Tibial nerve (tissue), 4 donors: ENCODE measurements at regions not wholly inside any gene's neighbourhood (a gene's known extent, or its start where the extent isn't known, plus 50 kb on each side); places are given as distances from the start of the nearest gene placed in this dataset.
"Not testable (repeated sequence)": the region's sequence is repeated elsewhere in the genome, so short reads cannot be mapped to it uniquely, and the experiment has no call there.

Experiments used
- DNase-seq, 2 donors: peaks; one replicate each; pipeline ENCODE4 v3.0.0-alpha.2; 2019; ENCODE audit warnings: low spot score in 2 of 2
- H3K27ac ChIP-seq, 4 donors: fragments of 200-600 bp; sonication (generic) in 3 of 4; one replicate each; pipeline ENCODE4 v1.5.1; 2017 to 2019; ENCODE audit warnings: mild to moderate bottlenecking in 1 of 4
- H3K27me3 ChIP-seq, 2 donors: fragments of 200-600 bp; sonication (generic) in 1 of 2; one replicate each; pipeline versions ENCODE4 v1.5.1 to v1.6.0; 2017 to 2019
- H3K36me3 ChIP-seq, 3 donors: fragments of 200-600 bp; sonication (generic); one replicate each; pipeline ENCODE4 v1.5.1; 2018 to 2019
- H3K4me1 ChIP-seq, 4 donors: fragments of 200-600 bp; sonication (generic) in 3 of 4; one replicate each; pipeline ENCODE4 v1.5.1; 2017 to 2019
- H3K4me3 ChIP-seq, 4 donors: fragments of 200-600 bp; sonication (generic) in 3 of 4; one replicate each; pipeline ENCODE4 v1.5.1; 2017 to 2019; ENCODE audit warnings: mild to moderate bottlenecking in 1 of 4, moderate library complexity in 1 of 4
- H3K9me3 ChIP-seq, 4 donors: fragments of 200-600 bp; sonication (generic) in 3 of 4; one replicate each; pipeline ENCODE4 v1.5.1; 2017 to 2019
- CTCF ChIP-seq, 5 experiments: fragments of 200-600 bp in 3 of 5; fragments of 450-650 bp in 2 of 5; sonication (generic) in 3 of 5; IDR thresholded peaks; one replicate each; pipeline ENCODE4 v1.5.1; 2016 to 2019; ENCODE audit warnings: antibody characterized with exemption in 5 of 5, mild to moderate bottlenecking in 3 of 5, moderate library complexity in 2 of 5
- EP300 ChIP-seq, 2 donors: sonication (generic); formaldehyde crosslinking; IDR thresholded peaks; one replicate each; pipeline ENCODE4 v1.6.1; 2017; ENCODE audit warnings: antibody characterized with exemption in 2 of 2, mild to moderate bottlenecking in 1 of 2
- POLR2A ChIP-seq, 2 donors: fragments of 450-650 bp; IDR thresholded peaks; one replicate each; pipeline ENCODE4 v1.6.1; 2017; ENCODE audit warnings: antibody characterized with exemption in 2 of 2, mild to moderate bottlenecking in 2 of 2, moderate library complexity in 2 of 2
- WGBS, 2 donors: methylation state at CpG; one replicate each; pipeline ENCODE4 v1.1.5; 2018; 5-methylcytosine and 5-hydroxymethylcytosine counted together

GRCh38 chr7:76829-77395, 115.5 kb upstream of the FAM20C start:
- H3K4me3 ChIP-seq, H3K36me3 ChIP-seq, H3K9me3 ChIP-seq, H3K27me3 ChIP-seq, DNase-seq, H3K27ac ChIP-seq: not testable (repeated sequence)
- peaks cover 0 to 24% (median 0%) of the 10 kb centered on the region in 4 donors for H3K4me1 ChIP-seq
- WGBS, 2 donors, result 28% methylated on average over 5 to 7 of the region's 11 CpGs

GRCh38 chr7:78862-79261, 113.5 kb upstream of the FAM20C start:
- 61 to 74% methylated on average over 3 to 7 of the region's 7 CpGs for WGBS, 2 donors
- not testable (repeated sequence) for H3K4me3 ChIP-seq, H3K27ac ChIP-seq, H3K36me3 ChIP-seq, H3K9me3 ChIP-seq, DNase-seq, H3K27me3 ChIP-seq
- peaks cover 0 to 37% (median 0%) of the 10 kb centered on the region in 4 donors for H3K4me1 ChIP-seq

GRCh38 chr7:79400-80055, 112.8 kb upstream of the FAM20C start:
- H3K9me3 ChIP-seq, DNase-seq, H3K27ac ChIP-seq, H3K36me3 ChIP-seq, H3K4me3 ChIP-seq, H3K27me3 ChIP-seq: not testable (repeated sequence)
- H3K4me1 ChIP-seq, result peaks cover 0 to 42% (median 0%) of the 10 kb centered on the region in 4 donors
- 75 to 79% methylated on average over 6 to 11 of the region's 15 CpGs for WGBS, 2 donors

GRCh38 chr7:80259-81067, 111.9 kb upstream of the FAM20C start:
- no peaks in the 10 kb centered on the region for H3K27me3 ChIP-seq
- no peak for DNase-seq
- TF ChIP-seq EP300 (IDR thresholded peaks at IDR 0.05) (no peak), POLR2A (IDR thresholded peaks at IDR 0.05) (no peak), CTCF (IDR thresholded peaks at IDR 0.05) (no peak)
- H3K27ac ChIP-seq, result no peak overlapping the region
- no peak overlapping the region for H3K4me3 ChIP-seq
- 88 to 91% methylated on average over 8 to 28 of the region's 28 CpGs for WGBS, 2 donors
- H3K9me3 ChIP-seq, result no peaks in the 10 kb centered on the region
- H3K36me3 ChIP-seq, result no peaks in the 10 kb centered on the region
- H3K4me1 ChIP-seq, result peaks cover 0 to 51% (median 0%) of the 10 kb centered on the region in 4 donors

GRCh38 chr7:81068-81925, 111.1 kb upstream of the FAM20C start:
- TF ChIP-seq EP300 (IDR thresholded peaks at IDR 0.05), result no peak
- TF ChIP-seq POLR2A (IDR thresholded peaks at IDR 0.05), result no peak
- TF ChIP-seq CTCF (IDR thresholded peaks at IDR 0.05), result no peak
- no peaks in the 10 kb centered on the region for H3K36me3 ChIP-seq
- no peaks in the 10 kb centered on the region for H3K27me3 ChIP-seq
- WGBS, 2 donors, result 81 to 84% methylated on average over 20 to 23 of the region's 23 CpGs
- no peak overlapping the region for H3K4me3 ChIP-seq
- DNase-seq, result no peak
- H3K4me1 ChIP-seq, result peaks cover 0 to 60% (median under 1%) of the 10 kb centered on the region in 4 donors
- no peak overlapping the region for H3K27ac ChIP-seq
- H3K9me3 ChIP-seq, result no peaks in the 10 kb centered on the region

- no peak for TF ChIP-seq CTCF (IDR thresholded peaks at IDR 0.05)
- no peak for TF ChIP-seq EP300 (IDR thresholded peaks at IDR 0.05)
- TF ChIP-seq POLR2A (IDR thresholded peaks at IDR 0.05), result no peak
- no peaks in the 10 kb centered on the region for H3K27me3 ChIP-seq
- H3K9me3 ChIP-seq, result no peaks in the 10 kb centered on the region
- DNase-seq, result no peak
- H3K27ac ChIP-seq, result no peak overlapping the region
- H3K36me3 ChIP-seq, result no peaks in the 10 kb centered on the region
- no peak overlapping the region for H3K4me3 ChIP-seq
- 78 to 81% methylated on average over 34 to 39 of the region's 39 CpGs for WGBS, 2 donors
- H3K4me1 ChIP-seq, result peaks cover 0 to 68% (median 4%) of the 10 kb centered on the region in 4 donors
These were observed 110.2 kb upstream of the FAM20C start for GRCh38 chr7:81926-82756.
